WTC11 (cell line): ENCODE measurements at regions not wholly inside any gene's neighbourhood (a gene's known extent, or its start where the extent isn't known, plus 50 kb on each side); places are given as distances from the start of the nearest gene placed in this dataset.
A peak's percentile ranks its signal among the peaks of the same experiment; 100 is the strongest.

Source experiments
- ATAC-seq: fragments of 200-7000 bp; cut with Tn5 transposase; 2 replicates; pipeline ENCODE4 v1.10.0; 2021; ENCODE audit warnings: mild to moderate bottlenecking, moderate library complexity
- CTCF ChIA-PET: fragments of 300-600 bp; sonication (Branson Sonifier 250); formaldehyde crosslinking; loops from one replicate; lab custom pipeline; 2021; ENCODE audit warnings: antibody characterized with exemption; lab: Charles Lee
- POLR2A ChIA-PET: fragments of 350-600 bp; sonication (Branson Sonifier 250); formaldehyde crosslinking; loops from one replicate; lab custom pipeline; 2021; ENCODE audit warnings: antibody characterized with exemption; lab: Charles Lee
- DNase-seq: peaks from one replicate; pipeline ENCODE4 v3.0.0; 2021; ENCODE audit warnings: low spot score
- H3K27ac Mint-ChIP-seq: 2 replicates; pipeline ENCODE4 v1.8.0; 2021; ENCODE audit warnings: mixed read lengths
- H3K27me3 Mint-ChIP-seq: 2 replicates; pipeline ENCODE4 v1.8.0; 2021; ENCODE audit warnings: low read depth, mild to moderate bottlenecking, moderate library complexity, mixed read lengths
- H3K36me3 Mint-ChIP-seq: 2 replicates; pipeline ENCODE4 v1.8.0; 2021; ENCODE audit warnings: mixed read lengths
- H3K4me1 Mint-ChIP-seq: 2 replicates; pipeline ENCODE4 v1.8.0; 2022; ENCODE audit warnings: mixed read lengths
- H3K4me3 Mint-ChIP-seq: 2 replicates; pipeline ENCODE4 v1.8.0; 2021; ENCODE audit warnings: mild to moderate bottlenecking, moderate library complexity, mixed read lengths
- H3K9me3 Mint-ChIP-seq: 2 replicates; pipeline ENCODE4 v1.8.0; 2021; ENCODE audit warnings: mixed read lengths
- CBFB ChIP-seq: sonication (generic); formaldehyde crosslinking; IDR thresholded peaks from 2 replicates; pipeline ENCODE4 v1.8.1; 2022; ENCODE audit warnings: mild to moderate bottlenecking, low read depth, missing genetic modification reagents
- CREB1 ChIP-seq: sonication (generic); formaldehyde crosslinking; IDR thresholded peaks from 2 replicates; pipeline ENCODE4 v1.8.0; 2023; ENCODE audit warnings: mild to moderate bottlenecking, missing genetic modification reagents
- FOXP1 ChIP-seq: sonication (generic); formaldehyde crosslinking; IDR thresholded peaks from 2 replicates; pipeline ENCODE4 v1.8.0; 2022; ENCODE audit warnings: missing genetic modification reagents, mild to moderate bottlenecking, moderate library complexity, borderline replicate concordance
- GTF2I ChIP-seq: fragments of 250-450 bp; sonication (Bioruptor Pico); conservative IDR thresholded peaks from 2 replicates; pipeline ENCODE4 v1.4.0; 2021; ENCODE audit warnings: mild to moderate bottlenecking
- MXD4 ChIP-seq: fragments of 250-450 bp; sonication (Bioruptor Pico); IDR thresholded peaks from 2 replicates; pipeline ENCODE4 v1.8.0; 2021; ENCODE audit warnings: mild to moderate bottlenecking, moderate library complexity, borderline replicate concordance
- RELA ChIP-seq: sonication (generic); formaldehyde crosslinking; IDR thresholded peaks from 2 replicates; pipeline ENCODE4 v1.8.1; 2022; ENCODE audit warnings: missing genetic modification reagents, mild to moderate bottlenecking, borderline replicate concordance
- TCF7 ChIP-seq: sonication (generic); formaldehyde crosslinking; IDR thresholded peaks from 2 replicates; pipeline ENCODE4 v1.8.0; 2022; ENCODE audit warnings: mild to moderate bottlenecking, low read depth, missing genetic modification reagents, moderate library complexity
- TEAD4 ChIP-seq: sonication (generic); formaldehyde crosslinking; IDR thresholded peaks from 2 replicates; pipeline ENCODE4 v1.8.0; 2022; ENCODE audit warnings: mild to moderate bottlenecking, missing genetic modification reagents
- ZNF263 ChIP-seq: sonication (generic); formaldehyde crosslinking; IDR thresholded peaks from 2 replicates; pipeline ENCODE4 v1.8.1; 2022; ENCODE audit warnings: low read depth, mild to moderate bottlenecking, moderate library complexity, missing genetic modification reagents
- ZNF317 ChIP-seq: sonication (generic); formaldehyde crosslinking; IDR thresholded peaks from 2 replicates; pipeline ENCODE4 v1.8.1; 2023; ENCODE audit warnings: low read depth, mild to moderate bottlenecking, moderate library complexity, missing genetic modification reagents, borderline replicate concordance
- ZNF416 ChIP-seq: fragments of 250-450 bp; sonication (Bioruptor Pico); IDR thresholded peaks from 2 replicates; pipeline ENCODE4 v1.9.0; 2021; ENCODE audit warnings: mild to moderate bottlenecking, inconsistent platforms
- ZNF423 ChIP-seq: fragments of 250-450 bp; sonication (Bioruptor Pico); IDR thresholded peaks from 2 replicates; pipeline ENCODE4 v2.1.2; 2022; ENCODE audit warnings: mild to moderate bottlenecking, moderate library complexity
- ZNF425 ChIP-seq: fragments of 250-450 bp; sonication (Bioruptor Pico); conservative IDR thresholded peaks from 2 replicates; pipeline ENCODE4 v1.9.0; 2021; ENCODE audit warnings: mild to moderate bottlenecking
- TF ChIP-seq, protein P1 (sequence below): sonication (generic); formaldehyde crosslinking; IDR thresholded peaks from 2 replicates; pipeline ENCODE4 v1.8.1; 2023; ENCODE audit warnings: mild to moderate bottlenecking, moderate library complexity, missing genetic modification reagents
- TF ChIP-seq, protein P2 (sequence below): sonication (generic); formaldehyde crosslinking; IDR thresholded peaks from 2 replicates; pipeline ENCODE4 v1.8.1; 2022; ENCODE audit warnings: missing genetic modification reagents, borderline replicate concordance
- TF ChIP-seq, protein P3 (sequence below): fragments of 250-450 bp; sonication (Bioruptor Pico); IDR thresholded peaks from 2 replicates; pipeline ENCODE4 v1.9.0; 2021; ENCODE audit warnings: mild to moderate bottlenecking
- TF ChIP-seq, protein P4 (sequence below): sonication (generic); formaldehyde crosslinking; IDR thresholded peaks from 2 replicates; pipeline ENCODE4 v1.8.1; 2022; ENCODE audit warnings: mild to moderate bottlenecking, moderate library complexity, missing genetic modification reagents

- peak overlapping the region; percentile 100 for H3K27ac Mint-ChIP-seq
These were observed 302.1 kb upstream of the HSFY2 start for GRCh38 chrY:19075471-19076253.

GRCh38 chrY:19067435-19067834 is 293.9 kb upstream of the HSFY2 start:
- Mint-ChIP-seq H3K27ac (peak overlapping the region; percentile 32; the same call in 1 of the 2 replicates), H3K9me3 (no peaks in the 10 kb centered on the region), H3K4me1 (peaks cover 39% of the 10 kb centered on the region), H3K4me3 (no peak overlapping the region), H3K36me3 (no peaks in the 10 kb centered on the region), H3K27me3 (no peaks in the 10 kb centered on the region)
- DNase-seq (no peak), ATAC-seq (no peak)
- POLR2A ChIA-PET, result no interaction called here
- CTCF ChIA-PET, result no interaction called here
- TF ChIP-seq TCF7 (CRISPR knock-in tag) (no peak), ZNF317 (CRISPR knock-in tag) (no peak), CBFB (no peak)
- TF ChIP-seq, protein P1, sequence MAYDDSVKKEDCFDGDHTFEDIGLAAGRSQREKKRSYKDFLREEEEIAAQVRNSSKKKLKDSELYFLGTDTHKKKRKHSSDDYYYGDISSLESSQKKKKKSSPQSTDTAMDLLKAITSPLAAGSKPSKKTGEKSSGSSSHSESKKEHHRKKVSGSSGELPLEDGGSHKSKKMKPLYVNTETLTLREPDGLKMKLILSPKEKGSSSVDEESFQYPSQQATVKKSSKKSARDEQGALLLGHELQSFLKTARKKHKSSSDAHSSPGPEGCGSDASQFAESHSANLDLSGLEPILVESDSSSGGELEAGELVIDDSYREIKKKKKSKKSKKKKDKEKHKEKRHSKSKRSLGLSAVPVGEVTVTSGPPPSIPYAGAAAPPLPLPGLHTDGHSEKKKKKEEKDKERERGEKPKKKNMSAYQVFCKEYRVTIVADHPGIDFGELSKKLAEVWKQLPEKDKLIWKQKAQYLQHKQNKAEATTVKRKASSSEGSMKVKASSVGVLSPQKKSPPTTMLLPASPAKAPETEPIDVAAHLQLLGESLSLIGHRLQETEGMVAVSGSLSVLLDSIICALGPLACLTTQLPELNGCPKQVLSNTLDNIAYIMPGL (CRISPR knock-in tag), result no peak
- TF ChIP-seq, protein P2, sequence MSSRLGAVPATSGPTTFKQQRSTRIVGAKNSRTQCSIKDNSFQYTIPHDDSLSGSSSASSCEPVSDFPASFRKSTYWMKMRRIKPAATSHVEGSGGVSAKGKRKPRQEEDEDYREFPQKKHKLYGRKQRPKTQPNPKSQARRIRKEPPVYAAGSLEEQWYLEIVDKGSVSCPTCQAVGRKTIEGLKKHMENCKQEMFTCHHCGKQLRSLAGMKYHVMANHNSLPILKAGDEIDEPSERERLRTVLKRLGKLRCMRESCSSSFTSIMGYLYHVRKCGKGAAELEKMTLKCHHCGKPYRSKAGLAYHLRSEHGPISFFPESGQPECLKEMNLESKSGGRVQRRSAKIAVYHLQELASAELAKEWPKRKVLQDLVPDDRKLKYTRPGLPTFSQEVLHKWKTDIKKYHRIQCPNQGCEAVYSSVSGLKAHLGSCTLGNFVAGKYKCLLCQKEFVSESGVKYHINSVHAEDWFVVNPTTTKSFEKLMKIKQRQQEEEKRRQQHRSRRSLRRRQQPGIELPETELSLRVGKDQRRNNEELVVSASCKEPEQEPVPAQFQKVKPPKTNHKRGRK, result no peak

More at GRCh38 chrY:19075471-19076253, 302.1 kb upstream of the HSFY2 start:
- H3K27me3 Mint-ChIP-seq, result peaks cover 7% of the 10 kb centered on the region
- ChIA-PET POLR2A (interaction anchor here (1.1 to 2.9 kb wide), 2 partner anchors 9 to 32 kb away, joined by 3 to 13 read pairs; no protein-coding TSS in a partner anchor), CTCF (no interaction called here)
- H3K36me3 Mint-ChIP-seq, result no peaks in the 10 kb centered on the region
- DNase-seq (peak; percentile 86), ATAC-seq (peak; percentile 85)
- TF ChIP-seq ZNF425 (no peak), MXD4 (CRISPR knock-in tag) (no peak), CBFB (no peak), ZNF416 (CRISPR knock-in tag) (no peak), FOXP1 (CRISPR knock-in tag) (no peak), ZNF423 (CRISPR knock-in tag) (no peak), ZNF263 (CRISPR knock-in tag) (no peak), RELA (no peak), ZNF317 (CRISPR knock-in tag) (no peak), GTF2I (CRISPR knock-in tag) (no peak), CREB1 (CRISPR knock-in tag) (no peak), TEAD4 (CRISPR knock-in tag) (no peak)
- TF ChIP-seq, protein P3, sequence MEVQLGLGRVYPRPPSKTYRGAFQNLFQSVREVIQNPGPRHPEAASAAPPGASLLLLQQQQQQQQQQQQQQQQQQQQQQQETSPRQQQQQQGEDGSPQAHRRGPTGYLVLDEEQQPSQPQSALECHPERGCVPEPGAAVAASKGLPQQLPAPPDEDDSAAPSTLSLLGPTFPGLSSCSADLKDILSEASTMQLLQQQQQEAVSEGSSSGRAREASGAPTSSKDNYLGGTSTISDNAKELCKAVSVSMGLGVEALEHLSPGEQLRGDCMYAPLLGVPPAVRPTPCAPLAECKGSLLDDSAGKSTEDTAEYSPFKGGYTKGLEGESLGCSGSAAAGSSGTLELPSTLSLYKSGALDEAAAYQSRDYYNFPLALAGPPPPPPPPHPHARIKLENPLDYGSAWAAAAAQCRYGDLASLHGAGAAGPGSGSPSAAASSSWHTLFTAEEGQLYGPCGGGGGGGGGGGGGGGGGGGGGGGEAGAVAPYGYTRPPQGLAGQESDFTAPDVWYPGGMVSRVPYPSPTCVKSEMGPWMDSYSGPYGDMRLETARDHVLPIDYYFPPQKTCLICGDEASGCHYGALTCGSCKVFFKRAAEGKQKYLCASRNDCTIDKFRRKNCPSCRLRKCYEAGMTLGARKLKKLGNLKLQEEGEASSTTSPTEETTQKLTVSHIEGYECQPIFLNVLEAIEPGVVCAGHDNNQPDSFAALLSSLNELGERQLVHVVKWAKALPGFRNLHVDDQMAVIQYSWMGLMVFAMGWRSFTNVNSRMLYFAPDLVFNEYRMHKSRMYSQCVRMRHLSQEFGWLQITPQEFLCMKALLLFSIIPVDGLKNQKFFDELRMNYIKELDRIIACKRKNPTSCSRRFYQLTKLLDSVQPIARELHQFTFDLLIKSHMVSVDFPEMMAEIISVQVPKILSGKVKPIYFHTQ (CRISPR knock-in tag), result no peak
- TF ChIP-seq, protein P4, sequence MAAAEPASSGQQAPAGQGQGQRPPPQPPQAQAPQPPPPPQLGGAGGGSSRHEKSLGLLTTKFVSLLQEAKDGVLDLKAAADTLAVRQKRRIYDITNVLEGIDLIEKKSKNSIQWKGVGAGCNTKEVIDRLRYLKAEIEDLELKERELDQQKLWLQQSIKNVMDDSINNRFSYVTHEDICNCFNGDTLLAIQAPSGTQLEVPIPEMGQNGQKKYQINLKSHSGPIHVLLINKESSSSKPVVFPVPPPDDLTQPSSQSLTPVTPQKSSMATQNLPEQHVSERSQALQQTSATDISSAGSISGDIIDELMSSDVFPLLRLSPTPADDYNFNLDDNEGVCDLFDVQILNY, result no peak
- TF ChIP-seq, protein P2, result no peak
- H3K4me3 Mint-ChIP-seq, result peak overlapping the region; percentile 90
- no peaks in the 10 kb centered on the region for H3K9me3 Mint-ChIP-seq
- peaks cover 30% of the 10 kb centered on the region for H3K4me1 Mint-ChIP-seq
